AG08395 (cell line): ENCODE measurements at regions not wholly inside any gene's neighbourhood (a gene's known extent, or its start where the extent isn't known, plus 50 kb on each side); places are given as distances from the start of the nearest gene placed in this dataset.

Experiments
- DNase-seq: peaks from one replicate; pipeline ENCODE4 v3.0.0; 2012; ENCODE audit warnings: mixed read lengths, low spot score

GRCh38 chr5:68379275-68380036, 163.9 kb downstream of the PIK3R1 start:
- peak; percentile 25 for DNase-seq

- no peak for DNase-seq
Measured at GRCh38 chr5:68380078-68380477, 164.5 kb downstream of the PIK3R1 start.

GRCh38 chr5:68381060-68381459, 165.5 kb downstream of the PIK3R1 start:
- no peak for DNase-seq

GRCh38 chr5:68381909-68382308, 166.4 kb downstream of the PIK3R1 start:
- DNase-seq = no peak

- peak; percentile 9 for DNase-seq
Measured at GRCh38 chr5:68382640-68383039, 167.1 kb downstream of the PIK3R1 start.

GRCh38 chr5:68383888-68384310, 168.3 kb downstream of the PIK3R1 start:
- no peak for DNase-seq

- DNase-seq = no peak
Measured at GRCh38 chr5:68384936-68385594, 169.5 kb downstream of the PIK3R1 start.

- no peak for DNase-seq
Measured at GRCh38 chr5:68385936-68386335, 170.4 kb downstream of the PIK3R1 start.

GRCh38 chr5:68387074-68387796, 171.7 kb downstream of the PIK3R1 start:
- no peak for DNase-seq

GRCh38 chr5:68389618-68390017, 174.1 kb downstream of the PIK3R1 start:
- no peak for DNase-seq

GRCh38 chr5:68392617-68393016, 177.1 kb downstream of the PIK3R1 start:
- no peak for DNase-seq

GRCh38 chr5:68395302-68395701, 179.7 kb downstream of the PIK3R1 start:
- no peak for DNase-seq

GRCh38 chr5:68395926-68396511, 180.5 kb downstream of the PIK3R1 start:
- no peak for DNase-seq

GRCh38 chr5:68396722-68397121, 181.2 kb downstream of the PIK3R1 start:
- DNase-seq = no peak

GRCh38 chr5:68398146-68398812, 182.7 kb downstream of the PIK3R1 start:
- DNase-seq = no peak

GRCh38 chr5:68403301-68403700, 187.7 kb downstream of the PIK3R1 start:
- DNase-seq = no peak

- no peak for DNase-seq
Measured at GRCh38 chr5:68404246-68404645, 188.7 kb downstream of the PIK3R1 start.

- DNase-seq = peak; percentile 15
Measured at GRCh38 chr5:68405026-68405684, 189.6 kb downstream of the PIK3R1 start.

- DNase-seq = no peak
Measured at GRCh38 chr5:68405784-68406743, 190.5 kb downstream of the PIK3R1 start.

GRCh38 chr5:68406767-68407241, 191.2 kb downstream of the PIK3R1 start:
- no peak for DNase-seq
